Umbilical cord (tissue), 1 donor: ENCODE measurements at regions not wholly inside any gene's neighbourhood (a gene's known extent, or its start where the extent isn't known, plus 50 kb on each side); places are given as distances from the start of the nearest gene placed in this dataset.

Source experiments
- DNase-seq: peaks from one replicate; pipeline ENCODE4 v3.0.0-alpha.2; 2015; ENCODE audit warnings: low spot score

DNA sequence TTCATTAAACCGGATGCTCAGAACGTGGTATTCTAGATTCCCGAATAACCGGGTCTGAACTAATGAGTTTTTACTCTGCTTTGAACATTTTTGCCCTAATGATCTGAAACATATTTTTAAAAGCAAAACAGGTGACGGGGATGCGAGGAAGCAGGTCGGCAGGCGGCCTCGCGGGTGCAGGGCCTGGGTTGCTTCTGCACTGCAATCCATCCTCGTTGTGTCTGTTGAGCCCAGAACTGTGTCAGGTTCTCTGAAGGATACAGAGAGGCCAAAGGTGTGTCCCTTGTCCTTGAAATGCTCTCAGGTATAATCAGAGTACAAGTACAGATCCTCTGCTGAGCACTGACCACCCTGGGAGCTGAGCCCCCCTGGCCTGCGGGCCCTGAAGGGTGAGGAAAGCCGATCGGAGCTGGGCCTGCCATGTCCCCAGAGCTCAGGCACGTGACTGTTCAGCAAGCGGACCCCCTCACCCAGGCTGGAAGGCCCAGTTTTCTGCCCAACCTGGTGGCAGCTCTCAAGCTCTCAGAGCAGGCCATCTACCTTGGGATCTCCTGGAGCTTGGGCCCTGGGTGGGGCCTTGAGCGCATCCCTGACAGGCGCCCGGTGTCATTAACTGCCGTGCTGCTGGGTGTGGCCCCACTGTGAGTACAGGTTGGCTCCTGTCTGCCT, 151.8 kb downstream of the OLFM1 start:
- DNase-seq, result no peak

DNA sequence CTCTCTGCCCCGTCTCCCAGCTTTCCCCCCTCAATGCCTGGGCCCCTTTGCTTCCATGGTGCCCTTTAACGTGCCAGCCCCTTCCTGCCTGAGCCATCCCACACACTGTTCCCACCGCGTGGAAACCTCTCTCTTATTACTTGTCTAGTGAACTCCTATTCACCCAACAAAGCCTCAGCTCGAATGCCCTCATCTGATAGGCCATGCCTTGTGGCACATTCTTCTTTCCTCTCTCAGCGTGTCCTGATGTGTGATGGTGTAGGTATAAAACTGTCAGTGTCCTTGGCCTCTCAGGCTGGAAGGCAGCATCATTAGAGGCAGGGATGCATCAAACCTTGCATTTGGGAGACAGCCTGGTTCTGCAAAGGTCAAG, 152.3 kb downstream of the OLFM1 start:
- no peak for DNase-seq

DNA sequence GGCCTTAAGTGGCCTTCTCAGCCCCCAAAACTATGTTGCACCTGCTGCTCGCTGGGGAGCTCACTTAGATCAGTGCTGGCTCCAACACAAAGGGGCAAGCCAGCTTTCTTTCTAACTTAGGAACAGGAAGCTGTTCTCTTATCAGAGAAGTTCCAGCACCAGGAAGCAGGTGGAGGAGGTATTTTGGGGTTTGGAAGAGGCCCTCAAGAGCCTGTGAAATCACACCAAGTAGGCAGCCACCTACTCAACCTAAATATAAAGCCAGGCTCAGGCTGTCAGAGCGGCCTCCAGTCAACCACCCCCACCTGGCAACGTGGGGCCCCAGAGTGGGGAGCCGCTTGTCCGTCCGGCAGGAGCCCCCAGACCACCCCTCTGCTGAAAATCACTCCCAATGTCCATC, 152.8 kb downstream of the OLFM1 start:
- DNase-seq, result no peak

DNA sequence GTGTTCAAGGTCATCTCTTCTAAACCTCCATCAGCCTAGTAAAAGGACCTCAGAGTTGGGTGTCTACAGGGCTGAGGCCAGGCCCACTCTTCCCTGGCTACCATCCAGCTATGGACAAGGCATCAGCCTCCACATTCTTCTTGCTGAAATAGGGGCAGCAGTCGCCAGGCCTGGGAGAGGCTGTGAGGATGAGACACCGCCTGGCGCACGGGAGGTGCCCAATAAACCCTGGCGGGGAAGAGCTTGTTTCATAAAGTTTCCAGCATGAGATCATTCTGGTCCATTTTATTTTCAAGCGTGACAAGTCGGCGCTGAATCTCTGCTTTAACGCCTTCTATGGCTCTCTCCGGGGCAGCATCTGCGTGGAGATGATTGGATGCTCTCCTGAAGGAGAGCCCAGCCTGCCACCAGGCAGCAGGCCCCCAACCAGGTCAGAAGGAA, 153.4 kb downstream of the OLFM1 start:
- no peak for DNase-seq

DNA sequence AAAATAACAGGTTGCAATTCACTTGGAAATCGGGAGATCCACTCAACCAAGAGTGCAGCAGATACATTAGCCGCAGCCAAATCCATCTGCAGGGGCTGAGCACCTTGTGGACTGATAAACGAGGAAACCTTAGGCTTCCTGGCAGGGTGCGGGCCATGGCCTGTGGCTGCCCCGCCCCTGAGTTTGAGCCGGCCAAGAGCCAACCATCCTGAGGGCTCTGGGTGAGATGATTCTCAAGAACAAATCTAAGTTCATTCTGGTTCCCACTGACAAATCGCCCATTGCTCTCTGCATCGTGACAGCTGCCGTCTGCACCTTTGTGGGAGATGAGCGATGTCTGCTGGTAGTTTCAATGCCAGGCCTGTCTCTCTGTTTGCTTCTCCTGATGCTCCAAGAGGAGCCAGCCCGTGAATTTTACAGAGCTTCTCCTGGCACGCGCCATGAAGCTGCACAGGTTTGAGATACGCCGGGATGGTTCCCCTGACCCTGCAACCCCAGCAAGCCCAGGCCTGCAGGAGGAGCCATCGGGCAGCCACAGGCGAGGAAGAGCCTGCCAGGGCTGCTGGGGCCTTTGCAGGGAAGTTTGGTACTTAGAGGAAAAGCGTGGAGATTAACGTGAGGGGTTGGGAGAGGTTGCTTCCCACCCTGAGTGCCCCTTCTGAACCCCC, 154.0 kb downstream of the OLFM1 start:
- DNase-seq, result no peak

DNA sequence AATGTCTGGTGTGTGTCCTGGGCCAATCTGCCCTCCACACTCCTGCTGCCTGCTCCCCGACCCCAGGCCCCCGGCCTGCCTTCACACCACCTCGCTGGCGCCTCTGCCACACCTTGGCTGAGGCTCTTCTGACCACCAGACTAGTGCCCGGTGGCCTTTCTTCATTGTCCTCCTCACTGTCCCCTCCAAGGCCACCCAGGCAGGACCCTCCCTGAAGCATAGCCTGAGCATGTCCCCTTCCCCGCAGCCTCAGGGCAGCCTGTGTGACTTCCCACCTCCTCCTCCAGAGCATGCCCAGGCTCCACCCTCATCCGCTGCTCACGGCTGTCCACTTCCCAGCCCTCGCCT, 154.6 kb downstream of the OLFM1 start:
- no peak for DNase-seq

DNA sequence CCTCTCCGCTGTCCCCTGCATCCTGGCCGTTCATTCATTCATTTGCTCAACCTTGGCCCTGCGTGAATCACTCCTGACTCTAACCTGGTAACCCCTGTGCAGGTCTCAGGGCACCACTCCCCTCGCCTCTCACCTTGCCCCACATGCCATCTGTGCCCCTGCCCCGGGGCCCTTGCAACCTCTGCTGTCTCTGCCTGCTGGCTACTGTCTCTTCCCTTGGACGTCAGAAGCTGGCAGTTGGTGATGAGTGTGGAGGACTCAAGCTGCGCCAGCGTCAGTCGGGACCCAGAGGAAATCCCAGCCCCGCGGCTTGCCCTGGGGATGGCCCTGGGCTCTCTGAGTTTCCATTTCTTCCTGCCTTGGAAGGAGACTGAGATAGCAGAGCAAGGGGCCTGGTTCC, 154.9 kb downstream of the OLFM1 start:
- DNase-seq, result no peak

DNA sequence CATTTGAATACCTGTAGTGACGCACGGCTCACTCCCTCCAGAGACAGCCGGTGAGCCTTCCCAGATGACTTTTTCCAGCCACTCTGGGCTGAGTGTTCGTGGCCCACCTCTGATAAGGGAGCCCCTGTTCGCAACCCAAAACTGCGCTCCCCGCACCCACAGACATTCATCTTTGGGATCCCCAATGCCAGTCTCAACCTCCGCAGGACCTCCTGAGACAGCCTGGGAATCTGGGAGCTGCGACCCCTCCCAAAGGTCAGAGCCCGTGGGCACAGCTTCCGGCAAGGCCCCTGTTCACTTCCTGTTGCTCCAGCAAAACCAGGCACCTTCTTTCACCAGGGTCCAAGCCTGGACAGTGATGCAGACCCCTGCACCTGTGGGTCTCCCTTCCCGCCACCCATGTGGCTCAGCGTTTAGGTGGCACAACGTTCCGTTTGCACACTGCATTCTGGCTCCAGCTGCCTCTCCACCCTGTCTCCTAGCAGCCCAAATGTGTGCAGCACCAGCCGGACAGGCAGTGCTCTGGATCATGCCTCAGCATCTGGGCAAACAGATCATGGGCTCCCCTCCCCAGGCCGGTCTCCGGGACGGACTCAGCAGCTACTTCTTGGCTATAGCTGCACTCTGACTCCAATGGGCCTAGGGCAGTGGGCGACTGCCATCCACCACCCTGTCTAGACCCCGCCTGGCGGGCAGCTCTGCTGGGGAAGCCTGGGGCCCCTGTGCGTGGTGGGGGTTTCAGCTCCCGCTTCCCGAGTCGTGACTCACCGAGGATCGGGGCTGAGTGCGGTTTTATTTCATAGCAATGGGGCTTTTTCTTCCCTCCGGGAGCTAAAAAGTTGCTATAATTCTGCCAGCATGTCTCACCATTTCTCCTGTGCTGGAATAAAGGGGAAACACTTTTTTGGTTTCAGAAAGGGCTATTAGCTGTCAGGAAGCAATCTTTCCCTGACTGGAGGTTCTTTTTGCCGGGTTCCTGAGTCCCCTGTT, 156.0 kb downstream of the OLFM1 start:
- no peak for DNase-seq

DNA sequence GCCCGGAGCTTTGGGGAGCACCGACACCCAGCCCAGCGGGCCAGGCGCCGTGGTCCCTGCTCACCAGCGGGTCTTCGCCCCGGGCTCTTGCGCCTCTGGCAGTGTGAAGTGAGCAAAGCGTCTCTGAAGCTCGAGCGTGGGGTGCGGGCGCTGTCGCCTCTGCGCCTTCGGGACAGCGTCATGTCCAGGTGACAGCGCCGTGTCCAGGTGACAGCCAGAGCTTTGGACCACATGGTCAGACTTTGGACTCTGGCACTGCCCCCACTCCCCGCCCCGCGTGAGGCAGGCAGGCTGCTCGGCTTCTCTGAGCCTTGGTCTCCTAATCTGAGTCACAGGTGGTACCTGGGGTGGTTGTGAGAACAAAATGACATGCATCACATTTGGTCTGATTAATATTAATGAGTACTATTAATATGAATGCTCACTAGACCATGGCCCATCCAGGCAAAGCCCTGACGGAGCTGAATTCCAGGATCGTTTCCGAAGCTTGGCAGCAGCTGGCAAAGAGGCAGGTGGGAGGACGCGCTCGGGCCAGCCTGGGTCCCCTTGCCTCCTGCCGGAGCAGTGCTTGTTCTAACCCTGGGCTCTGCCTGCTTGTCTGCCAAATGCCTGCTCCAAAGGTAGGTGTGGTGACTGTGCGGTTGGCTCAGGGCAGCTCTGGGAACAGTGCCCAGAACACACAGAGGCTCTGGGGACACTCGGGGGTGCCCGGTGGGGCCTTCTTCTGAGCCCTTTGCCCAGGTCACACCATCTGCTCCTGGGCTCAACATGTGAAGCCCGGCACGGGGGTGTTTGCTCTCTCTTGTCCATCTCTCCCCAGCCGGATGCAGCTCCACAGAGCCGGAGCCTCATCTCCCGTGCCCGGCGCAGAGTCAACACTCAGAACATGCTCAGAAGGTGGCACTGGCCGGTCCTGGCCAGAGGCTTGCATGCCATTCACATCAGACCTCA, 157.1 kb downstream of the OLFM1 start:
- DNase-seq, result no peak

DNA sequence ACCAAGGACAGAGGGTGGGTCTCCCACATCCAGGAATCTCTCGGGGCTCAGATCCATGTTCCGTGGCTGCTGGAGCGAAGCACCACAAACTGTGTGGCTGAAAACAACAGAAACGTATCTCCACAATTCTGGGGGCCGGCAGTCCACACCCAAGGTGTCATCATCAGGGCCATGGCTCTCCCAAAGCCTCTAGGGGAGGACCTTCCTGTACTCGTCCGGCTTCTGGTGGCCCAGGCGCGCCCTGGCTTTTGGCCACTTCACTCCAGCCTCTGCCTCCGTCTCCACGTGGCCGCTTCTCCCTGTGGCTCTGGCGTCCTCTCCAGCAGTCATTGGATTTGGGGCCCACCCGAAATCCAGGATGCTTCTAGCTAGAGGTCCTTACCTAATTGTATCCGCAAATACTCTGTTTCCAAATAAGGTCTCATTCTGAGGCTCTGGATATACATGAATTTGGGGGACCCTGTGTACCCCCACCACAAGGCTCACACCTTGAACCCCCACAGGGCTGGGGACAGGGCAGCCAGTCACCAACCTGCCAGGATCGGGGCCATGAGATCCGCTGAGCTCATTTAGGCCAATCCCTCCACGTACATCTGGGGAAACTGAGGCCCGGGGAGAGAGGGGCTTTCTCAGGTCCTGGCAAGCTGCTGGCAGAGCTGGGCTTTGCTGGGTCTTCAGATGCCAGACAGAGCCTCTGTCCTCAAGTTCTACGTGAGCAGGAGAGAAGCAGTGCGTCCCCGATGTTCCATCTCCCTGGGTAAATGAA, 158.2 kb downstream of the OLFM1 start:
- DNase-seq, result no peak

DNA sequence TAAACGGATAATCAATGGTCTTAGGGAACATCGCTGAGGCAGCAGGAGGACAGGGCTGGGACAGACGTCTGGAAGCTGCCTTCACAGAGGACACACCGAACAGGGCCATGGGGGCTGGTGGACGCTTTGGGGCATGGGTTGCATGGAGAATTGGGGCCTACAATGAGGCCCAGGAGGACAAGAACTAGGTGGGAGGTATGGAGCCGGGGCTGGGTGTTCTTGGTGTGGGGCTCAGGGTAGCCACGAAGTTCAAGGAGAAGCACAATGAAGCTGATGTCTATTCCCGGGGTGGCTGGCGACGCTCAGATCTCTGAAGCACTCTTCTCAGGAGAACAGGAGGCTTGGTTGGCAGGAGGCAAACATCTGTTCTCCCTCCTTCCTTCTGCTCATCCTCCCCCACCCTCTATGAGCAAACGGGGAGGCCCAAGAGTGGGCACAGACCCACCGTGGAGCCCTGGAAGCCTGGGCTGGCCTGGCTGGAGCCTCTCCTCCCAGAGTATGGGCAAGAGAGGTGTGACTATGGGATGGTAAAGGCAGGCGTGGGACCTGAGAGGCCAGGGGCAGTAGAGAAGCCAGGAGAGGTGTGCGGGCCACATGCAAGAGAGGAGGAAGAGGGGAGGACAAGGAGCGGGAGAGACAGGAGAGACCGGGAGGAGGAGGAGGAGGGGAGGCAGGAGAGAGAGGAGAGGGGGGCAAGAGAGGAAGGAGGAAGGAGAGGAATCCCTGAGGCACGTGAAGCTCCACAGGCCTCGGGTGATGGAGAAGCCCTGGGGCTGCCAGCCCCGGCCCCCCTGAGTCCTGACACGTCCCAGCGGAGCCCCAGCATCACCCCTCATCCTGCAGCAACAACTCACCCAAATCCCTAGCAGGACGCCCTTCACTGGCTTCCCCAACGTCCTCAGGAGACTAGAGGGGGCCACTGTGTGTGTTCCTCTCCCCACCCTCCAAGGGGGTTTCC, 159.1 kb downstream of the OLFM1 start:
- DNase-seq, result no peak

DNA sequence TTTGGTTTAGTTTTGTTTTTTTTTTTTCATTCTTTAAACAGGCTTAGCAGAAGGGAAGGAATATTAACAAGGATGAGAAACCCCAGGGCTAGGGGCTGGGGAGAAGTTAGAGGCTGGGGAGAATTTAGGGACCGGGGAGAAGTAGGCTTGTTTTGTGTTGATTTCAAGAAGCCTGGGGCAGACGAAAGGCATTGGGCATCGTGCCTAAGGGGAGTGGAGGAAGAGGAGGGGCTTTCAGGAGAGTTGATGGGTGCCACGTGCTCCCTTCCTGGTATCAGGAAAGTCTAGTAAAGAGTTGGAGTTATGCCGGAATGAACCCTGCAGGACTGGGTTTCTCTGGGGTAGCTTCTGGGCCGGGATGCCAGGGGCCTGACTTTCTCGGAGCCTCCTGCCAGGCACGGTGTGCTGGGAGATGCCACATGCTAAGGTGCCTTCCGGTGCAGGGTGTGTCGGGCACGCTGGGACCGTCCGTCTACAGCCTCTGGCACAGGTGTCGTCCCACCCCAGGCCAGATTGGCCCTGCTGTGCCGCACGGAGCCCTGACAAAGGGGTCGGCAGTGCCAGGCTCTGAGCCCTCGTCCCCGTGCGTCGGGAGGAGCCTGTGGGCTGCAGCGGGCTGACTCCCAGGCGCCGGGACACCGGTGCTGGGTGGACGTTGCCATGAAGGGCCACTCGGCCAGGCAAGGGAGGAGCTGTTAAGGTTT, 159.9 kb downstream of the OLFM1 start:
- no peak for DNase-seq

DNA sequence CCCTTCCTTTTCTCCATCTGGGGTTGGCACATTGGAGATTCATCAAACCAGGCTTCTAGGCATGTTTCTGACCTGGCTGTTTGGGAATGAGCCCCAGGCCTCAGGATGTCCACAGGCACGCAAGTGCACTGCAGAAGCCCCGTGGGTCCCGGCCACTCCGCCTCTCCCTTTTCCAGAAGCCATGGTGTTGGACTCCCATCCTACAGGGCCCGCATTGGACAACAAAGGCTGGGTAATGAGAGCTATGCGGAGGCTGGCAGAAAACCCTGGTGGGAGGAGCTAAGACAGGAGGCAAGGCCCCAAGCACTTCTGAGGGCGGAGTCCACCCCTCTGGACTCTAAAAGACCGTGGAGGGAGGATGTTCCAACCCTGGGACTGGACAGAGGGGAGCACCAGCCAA, 160.6 kb downstream of the OLFM1 start:
- DNase-seq, result no peak

DNA sequence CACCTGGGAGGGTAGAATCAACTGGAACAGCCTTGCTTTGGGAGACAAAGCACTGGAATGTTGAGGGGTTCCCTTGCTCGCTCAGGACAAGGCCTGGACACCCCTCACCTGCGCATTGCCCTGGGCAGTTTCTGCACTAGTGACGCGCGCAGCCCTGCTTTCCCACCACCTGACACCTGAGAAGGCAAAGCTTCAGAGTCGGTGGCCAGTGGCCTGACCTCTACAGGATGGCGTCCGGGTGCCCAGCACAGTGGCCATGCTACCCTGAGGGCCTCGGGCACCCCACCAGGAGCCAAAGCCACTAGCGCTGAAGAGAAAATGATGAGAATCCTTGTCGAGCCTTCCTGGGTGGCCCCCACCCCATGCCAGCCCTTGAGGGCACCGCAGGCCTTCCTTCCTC, 161.3 kb downstream of the OLFM1 start:
- DNase-seq, result no peak

DNA sequence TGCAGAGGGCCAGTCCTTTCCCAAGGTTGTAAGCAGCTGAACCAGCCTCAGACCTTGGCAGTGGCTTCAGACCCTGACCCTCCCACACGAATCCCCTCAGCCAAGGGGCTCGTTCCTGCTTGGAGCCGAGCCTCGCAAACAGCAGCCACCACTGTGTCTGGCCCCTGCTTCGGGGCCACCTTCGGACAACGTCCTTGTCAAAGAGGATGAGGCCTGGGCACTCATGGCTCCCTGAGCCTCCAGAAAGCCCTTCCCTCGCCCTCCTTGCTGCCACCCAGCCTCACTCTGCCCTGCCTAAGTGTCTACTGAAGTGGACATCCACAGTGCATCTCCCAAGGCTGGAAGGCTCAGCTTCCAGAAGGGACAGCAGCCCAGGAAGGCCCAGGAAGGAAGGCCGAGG, 161.7 kb downstream of the OLFM1 start:
- DNase-seq, result no peak

DNA sequence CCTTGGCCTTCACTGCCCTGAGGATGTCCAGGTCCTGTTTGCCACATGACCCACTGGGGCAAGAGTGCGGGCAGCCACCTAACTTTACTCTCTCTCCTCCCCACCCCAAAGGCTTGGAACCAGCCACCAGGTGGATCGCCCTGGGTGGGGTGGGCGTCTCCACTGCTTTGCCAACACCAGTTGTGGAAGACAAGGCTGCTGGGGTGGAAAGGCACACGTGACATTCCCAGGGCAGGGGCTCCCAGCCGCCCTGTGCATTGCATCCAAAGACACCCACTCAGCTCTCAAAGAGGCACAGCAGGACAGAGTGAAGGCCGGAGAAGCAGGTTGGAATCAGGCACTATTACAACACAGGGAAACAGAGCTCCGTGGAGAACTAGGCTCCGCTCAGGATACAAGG, 162.2 kb downstream of the OLFM1 start:
- DNase-seq, result no peak

DNA sequence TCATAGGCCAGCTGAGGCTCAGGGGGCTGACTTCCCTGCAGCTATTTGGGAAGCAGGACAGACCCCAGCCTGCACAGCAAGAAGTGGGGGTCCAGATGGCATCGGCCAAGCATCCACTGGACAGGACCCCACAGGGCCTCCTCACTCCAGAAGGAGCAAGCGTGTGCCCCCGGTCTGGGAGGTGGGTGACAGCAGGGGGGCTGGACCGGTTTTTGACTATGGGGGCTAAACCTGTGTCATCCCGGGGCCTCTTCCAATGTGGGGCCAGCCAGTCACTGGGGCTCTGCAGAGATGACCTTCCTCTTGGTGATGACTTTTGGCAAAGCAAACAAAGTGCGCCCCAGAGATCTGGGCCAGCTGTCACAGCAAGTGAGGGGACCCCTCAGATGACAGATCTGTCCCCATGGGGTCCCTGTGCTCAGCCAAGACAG, 163.9 kb downstream of the OLFM1 start:
- no peak for DNase-seq

DNA sequence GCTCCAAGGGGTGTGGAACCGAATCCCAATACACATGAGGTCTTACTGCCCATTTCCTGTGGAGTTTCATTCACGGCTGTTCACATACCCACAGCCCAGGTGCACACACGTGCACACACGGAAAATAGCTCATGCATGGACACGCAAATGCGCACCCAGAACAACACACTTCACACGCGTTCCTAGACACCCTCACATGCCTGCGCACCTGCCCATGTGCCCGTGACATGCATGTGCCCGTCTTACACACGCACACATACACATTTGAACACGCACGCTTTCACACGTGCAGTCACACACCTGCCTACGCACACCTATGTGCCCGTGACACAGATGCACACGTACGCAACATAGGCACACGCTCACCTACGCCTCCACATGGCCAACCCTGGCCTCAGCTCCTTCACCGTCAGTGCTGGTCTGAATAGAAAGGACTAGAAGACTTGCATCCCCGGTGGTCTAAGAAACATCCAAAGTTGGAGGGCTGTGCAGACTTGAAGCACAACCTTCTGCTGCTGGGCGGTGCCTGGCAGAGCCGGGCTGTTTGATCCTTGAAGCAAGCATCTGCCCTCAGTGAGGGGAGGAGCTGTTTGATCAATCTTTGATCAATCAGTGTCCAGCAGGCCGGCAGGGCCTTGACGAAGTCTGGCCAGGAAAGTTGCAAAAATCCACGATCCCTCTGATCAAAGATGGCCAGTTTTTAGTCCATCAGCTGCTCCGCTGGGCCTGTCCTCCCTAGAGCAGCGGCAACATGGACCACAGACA, 164.7 kb downstream of the OLFM1 start:
- no peak for DNase-seq
